ENCODE measurements at regions not wholly inside any gene's neighbourhood (a gene's known extent, or its start where the extent isn't known, plus 50 kb on each side); places are given as distances from the start of the nearest gene placed in this dataset.

DNA sequence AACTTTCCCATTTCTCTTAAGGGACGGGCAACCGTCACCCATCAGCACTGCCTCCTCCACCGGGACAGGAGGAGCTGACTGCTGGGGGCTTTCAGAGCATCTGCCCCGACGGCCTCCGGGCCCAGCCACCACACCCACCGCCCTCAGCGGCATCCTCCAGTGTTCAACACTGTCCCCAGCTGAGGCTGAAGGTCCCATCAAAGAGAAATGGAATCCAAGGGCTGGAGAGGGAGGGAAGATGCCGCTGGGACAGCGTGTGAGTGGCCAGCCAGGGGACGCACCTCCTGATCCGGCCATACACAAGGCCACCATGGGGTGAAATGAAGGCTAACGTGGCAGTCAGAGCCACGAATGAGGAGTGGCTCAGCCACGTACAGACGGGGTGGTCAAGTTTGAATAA is 153.6 kb upstream of the PPP2R2D start:
- Histone ChIP-seq H3K27me3 (peaks cover 72% of the 10 kb centered on the region), H3K4me3 (no peak overlapping the region), H3K9me3 (no peaks in the 10 kb centered on the region), H3K4me1 (no peaks in the 10 kb centered on the region), H3K27ac (no peak overlapping the region), H3K36me3 (no peaks in the 10 kb centered on the region)
- TF ChIP-seq, protein P1, sequence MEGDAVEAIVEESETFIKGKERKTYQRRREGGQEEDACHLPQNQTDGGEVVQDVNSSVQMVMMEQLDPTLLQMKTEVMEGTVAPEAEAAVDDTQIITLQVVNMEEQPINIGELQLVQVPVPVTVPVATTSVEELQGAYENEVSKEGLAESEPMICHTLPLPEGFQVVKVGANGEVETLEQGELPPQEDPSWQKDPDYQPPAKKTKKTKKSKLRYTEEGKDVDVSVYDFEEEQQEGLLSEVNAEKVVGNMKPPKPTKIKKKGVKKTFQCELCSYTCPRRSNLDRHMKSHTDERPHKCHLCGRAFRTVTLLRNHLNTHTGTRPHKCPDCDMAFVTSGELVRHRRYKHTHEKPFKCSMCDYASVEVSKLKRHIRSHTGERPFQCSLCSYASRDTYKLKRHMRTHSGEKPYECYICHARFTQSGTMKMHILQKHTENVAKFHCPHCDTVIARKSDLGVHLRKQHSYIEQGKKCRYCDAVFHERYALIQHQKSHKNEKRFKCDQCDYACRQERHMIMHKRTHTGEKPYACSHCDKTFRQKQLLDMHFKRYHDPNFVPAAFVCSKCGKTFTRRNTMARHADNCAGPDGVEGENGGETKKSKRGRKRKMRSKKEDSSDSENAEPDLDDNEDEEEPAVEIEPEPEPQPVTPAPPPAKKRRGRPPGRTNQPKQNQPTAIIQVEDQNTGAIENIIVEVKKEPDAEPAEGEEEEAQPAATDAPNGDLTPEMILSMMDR (IDR thresholded peaks at IDR 0.05) = no peak
- TF ChIP-seq EP300 (IDR thresholded peaks at IDR 0.05) = no peak
- no peak for TF ChIP-seq POLR2A (IDR thresholded peaks at IDR 0.05)
- no peak for TF ChIP-seq POLR2AphosphoS5 (IDR thresholded peaks at IDR 0.05)
- no peak for DNase-seq (ENCODE audit: low spot score in 2 of 2)
- WGBS = 91% methylated on average over 14 of the region's 16 CpGs

DNA sequence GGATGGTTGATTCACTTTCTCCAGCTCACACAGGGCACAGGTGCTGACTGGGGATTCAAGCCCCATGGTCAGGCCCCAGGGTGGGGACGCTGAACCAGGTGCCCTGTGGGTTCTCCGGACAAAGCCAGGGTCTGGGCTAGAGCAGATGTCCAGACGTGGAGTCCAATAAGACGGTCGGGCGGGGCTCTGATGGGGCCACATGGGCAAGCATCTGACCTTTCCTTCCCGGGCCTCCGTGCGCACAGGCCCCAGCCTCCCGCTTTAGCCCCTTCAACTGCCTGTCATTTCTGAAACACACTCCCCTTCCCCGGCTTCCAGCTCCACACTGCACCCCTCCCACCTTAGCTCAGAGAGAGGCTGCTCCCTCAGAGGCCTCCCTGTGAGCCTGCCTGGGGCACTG is 153.0 kb upstream of the PPP2R2D start:
- TF ChIP-seq EP300 (IDR thresholded peaks at IDR 0.05) (no peak), POLR2AphosphoS5 (IDR thresholded peaks at IDR 0.05) (no peak), POLR2A (IDR thresholded peaks at IDR 0.05) (no peak)
- TF ChIP-seq, protein P1 (IDR thresholded peaks at IDR 0.05) = no peak
- Histone ChIP-seq H3K27ac (no peak overlapping the region), H3K36me3 (no peaks in the 10 kb centered on the region), H3K9me3 (no peaks in the 10 kb centered on the region), H3K4me1 (no peaks in the 10 kb centered on the region), H3K4me3 (no peak overlapping the region), H3K27me3 (peaks cover 68% of the 10 kb centered on the region)
- 87% methylated on average over 11 of the region's 11 CpGs for WGBS
- no peak for DNase-seq (ENCODE audit: low spot score in 2 of 2)

DNA sequence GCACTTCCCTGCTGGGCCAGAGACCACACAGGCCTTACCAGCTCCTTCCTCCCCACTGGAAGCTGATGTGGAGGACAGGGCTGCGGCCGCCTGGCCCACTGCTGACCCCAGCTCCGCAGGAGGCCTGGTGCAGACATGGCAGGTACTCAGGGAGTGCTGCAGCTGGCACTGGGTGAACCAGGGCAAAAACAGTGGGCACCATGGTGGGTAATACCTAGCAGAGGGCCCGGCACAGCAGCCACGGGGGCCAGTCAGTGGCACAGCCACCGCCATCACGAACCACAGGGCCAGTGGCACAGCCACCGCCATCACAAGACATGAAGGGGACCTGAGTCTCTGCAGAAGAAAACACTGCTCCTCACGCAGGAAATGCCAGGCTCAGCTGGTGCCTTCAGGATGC is 152.6 kb upstream of the PPP2R2D start:
- no peaks in the 10 kb centered on the region for H3K9me3 ChIP-seq
- no peak overlapping the region for H3K27ac ChIP-seq
- DNase-seq (ENCODE audit: low spot score in 2 of 2) = no peak
- H3K36me3 ChIP-seq = no peaks in the 10 kb centered on the region
- H3K4me1 ChIP-seq = no peaks in the 10 kb centered on the region
- peaks cover 65% of the 10 kb centered on the region for H3K27me3 ChIP-seq
- WGBS = 73% methylated on average over 7 of the region's 9 CpGs
- TF ChIP-seq POLR2AphosphoS5 (IDR thresholded peaks at IDR 0.05) (no peak), POLR2A (IDR thresholded peaks at IDR 0.05) (no peak), EP300 (IDR thresholded peaks at IDR 0.05) (no peak)
- TF ChIP-seq, protein P1 (IDR thresholded peaks at IDR 0.05) = no peak
- H3K4me3 ChIP-seq = no peak overlapping the region

DNA sequence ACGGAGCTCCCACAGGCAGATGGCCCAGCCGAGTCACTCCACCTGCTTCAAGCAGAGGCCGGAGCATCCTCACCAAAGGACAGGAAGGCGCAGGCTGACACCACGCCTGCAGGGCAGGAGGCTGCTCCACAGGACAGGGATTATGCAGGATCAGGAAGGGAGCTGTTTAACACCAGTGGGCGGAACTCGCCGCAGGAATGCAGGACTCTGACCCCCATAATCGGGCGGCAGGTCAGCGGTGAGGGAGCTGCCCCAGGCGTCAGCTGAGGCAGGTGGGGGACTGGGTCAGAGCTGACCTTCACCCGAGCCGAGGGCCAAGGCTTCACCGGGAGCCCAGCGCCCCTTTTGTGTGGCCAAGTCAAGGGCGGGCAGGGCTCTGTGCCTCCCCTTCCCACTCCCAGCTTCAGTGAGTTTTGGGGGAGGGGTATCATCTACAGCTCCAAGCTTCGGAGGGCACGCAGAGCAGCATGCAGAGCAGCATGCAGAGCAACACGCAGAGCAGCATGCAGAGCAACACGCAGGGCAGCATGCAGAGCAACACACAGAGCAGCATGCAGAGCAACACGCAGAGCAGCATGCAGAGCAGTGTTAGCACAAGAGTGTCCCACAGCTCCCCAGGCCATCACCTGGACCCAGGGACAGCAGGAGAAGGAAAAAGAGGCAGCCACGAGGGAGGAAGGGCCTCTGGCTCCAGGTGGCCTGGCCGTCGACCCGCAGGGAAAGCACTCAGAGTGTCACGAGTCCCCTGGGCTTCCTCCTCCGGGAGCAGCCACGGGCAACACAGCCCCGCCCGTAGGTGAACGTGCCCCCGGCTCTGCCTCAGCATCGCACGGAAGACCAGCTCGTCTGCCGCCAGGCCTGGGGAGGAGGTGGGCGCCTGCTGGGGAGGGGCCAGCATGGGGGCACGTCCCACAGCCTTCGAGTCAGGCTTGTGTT is 151.7 kb upstream of the PPP2R2D start:
- WGBS = 37% methylated on average over 27 of the region's 40 CpGs

DNA sequence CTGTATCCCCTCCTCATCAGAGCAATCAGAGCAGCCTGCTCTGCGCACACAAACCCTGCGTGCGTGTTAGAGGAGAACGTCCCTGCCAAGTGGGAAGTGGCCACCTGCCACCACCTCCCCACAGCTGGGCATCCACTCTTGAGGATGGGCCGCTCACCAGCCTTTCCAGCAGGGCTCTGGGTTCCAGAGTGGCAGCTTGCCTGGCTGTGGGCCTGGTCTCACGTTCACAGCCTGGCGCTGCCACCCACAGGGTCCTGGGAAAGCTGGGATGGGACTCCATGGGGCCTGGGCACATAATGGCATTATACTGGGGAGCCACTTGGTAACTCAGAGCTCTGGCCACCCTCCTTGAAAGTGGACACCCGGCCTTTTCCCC is 151.1 kb upstream of the PPP2R2D start:
- WGBS = 83% methylated on average over 1 of the region's 8 CpGs
- Histone ChIP-seq H3K27ac (no peak overlapping the region), H3K4me1 (no peaks in the 10 kb centered on the region), H3K4me3 (no peak overlapping the region), H3K27me3 (peaks cover 55% of the 10 kb centered on the region), H3K36me3 (no peaks in the 10 kb centered on the region), H3K9me3 (no peaks in the 10 kb centered on the region)
- TF ChIP-seq POLR2A (IDR thresholded peaks at IDR 0.05) (no peak), POLR2AphosphoS5 (IDR thresholded peaks at IDR 0.05) (no peak), EP300 (IDR thresholded peaks at IDR 0.05) (no peak)
- TF ChIP-seq, protein P1 (IDR thresholded peaks at IDR 0.05) = no peak
- DNase-seq (ENCODE audit: low spot score in 2 of 2) = no peak

More for the DNA sequence above, 151.7 kb upstream of the PPP2R2D start:
- Histone ChIP-seq H3K36me3 (no peaks in the 10 kb centered on the region), H3K9me3 (no peaks in the 10 kb centered on the region), H3K27me3 (peaks cover 56% of the 10 kb centered on the region), H3K27ac (no peak overlapping the region), H3K4me3 (no peak overlapping the region), H3K4me1 (no peaks in the 10 kb centered on the region)
- no peak for TF ChIP-seq POLR2AphosphoS5 (IDR thresholded peaks at IDR 0.05)
- TF ChIP-seq, protein P1 (IDR thresholded peaks at IDR 0.05) = no peak
- no peak for TF ChIP-seq POLR2A (IDR thresholded peaks at IDR 0.05)
- TF ChIP-seq EP300 (IDR thresholded peaks at IDR 0.05) = no peak
- DNase-seq (ENCODE audit: low spot score in 2 of 2) = no peak

Data from suprapubic skin (tissue), 4 donors.